ENCODE measurements at regions not wholly inside any gene's neighbourhood (a gene's known extent, or its start where the extent isn't known, plus 50 kb on each side); places are given as distances from the start of the nearest gene placed in this dataset.

GRCh38 chr3:155010416-155010815, 69.7 kb upstream of the MME start:
- ChIA-PET POLR2A (no interaction called here), CTCF (interaction anchor here (1.1 kb wide), 1 partner anchor 10 kb away, joined by 3 read pairs; no protein-coding TSS in a partner anchor)
- H3K27me3 Mint-ChIP-seq, result no peaks in the 10 kb centered on the region
- no peak for TF ChIP-seq CTCF (IDR thresholded peaks at IDR 0.05)
- ATAC-seq (no peak), DNase-seq (no peak)
- no peak overlapping the region for H3K4me3 Mint-ChIP-seq
- no peaks in the 10 kb centered on the region for H3K36me3 Mint-ChIP-seq (ENCODE audit: low read depth)
- H3K4me1 Mint-ChIP-seq (ENCODE audit: low read depth), result no peaks in the 10 kb centered on the region
- H3K27ac Mint-ChIP-seq, result no peak overlapping the region
- intact Hi-C loops (cut with micrococcal nuclease), result no loop called here
- no peaks in the 10 kb centered on the region for H3K9me3 Mint-ChIP-seq

DNA sequence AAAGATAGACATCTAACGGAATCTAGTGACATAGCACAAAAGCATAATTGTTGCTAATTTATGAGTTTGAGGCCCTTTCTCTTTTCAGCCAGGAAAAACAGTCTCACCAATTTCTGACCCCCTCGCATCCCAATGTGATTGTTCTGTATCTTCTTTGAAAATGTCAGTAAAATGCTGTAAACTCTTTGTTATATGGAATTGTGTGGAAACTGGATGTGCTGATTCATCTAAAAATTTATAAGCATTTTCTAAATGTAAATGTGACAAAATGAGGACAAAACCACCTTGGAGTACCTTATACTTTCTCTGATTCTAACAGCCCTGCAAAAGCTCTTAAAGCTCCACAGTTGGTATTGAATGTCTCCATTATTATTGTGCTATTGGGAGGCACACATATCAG, 70.9 kb upstream of the MME start:
- H3K27ac Mint-ChIP-seq, result no peak overlapping the region
- no peak overlapping the region for H3K4me3 Mint-ChIP-seq
- no peaks in the 10 kb centered on the region for H3K36me3 Mint-ChIP-seq (ENCODE audit: low read depth)
- no peaks in the 10 kb centered on the region for H3K9me3 Mint-ChIP-seq
- DNase-seq, result no peak
- no peak for TF ChIP-seq CTCF (IDR thresholded peaks at IDR 0.05)
- H3K4me1 Mint-ChIP-seq (ENCODE audit: low read depth), result no peaks in the 10 kb centered on the region
- POLR2A ChIA-PET, result no interaction called here
- H3K27me3 Mint-ChIP-seq, result no peaks in the 10 kb centered on the region
- no peak for ATAC-seq
- intact Hi-C loops (cut with micrococcal nuclease), result no loop called here
- CTCF ChIA-PET, result no interaction called here

GRCh38 chr3:155007729-155008128, 72.4 kb upstream of the MME start:
- Mint-ChIP-seq H3K9me3 (no peaks in the 10 kb centered on the region), H3K27ac (no peak overlapping the region), H3K27me3 (no peaks in the 10 kb centered on the region), H3K4me3 (no peak overlapping the region), H3K4me1 (ENCODE audit: low read depth) (no peaks in the 10 kb centered on the region), H3K36me3 (ENCODE audit: low read depth) (no peaks in the 10 kb centered on the region)
- no peak for TF ChIP-seq CTCF (IDR thresholded peaks at IDR 0.05)
- ATAC-seq, result no peak
- DNase-seq, result no peak
- intact Hi-C loops (cut with micrococcal nuclease), result no loop called here
- ChIA-PET POLR2A (no interaction called here), CTCF (no interaction called here)

- POLR2A ChIA-PET, result no interaction called here
- H3K9me3 Mint-ChIP-seq, result no peaks in the 10 kb centered on the region
- TF ChIP-seq CTCF (IDR thresholded peaks at IDR 0.05), result no peak
- intact Hi-C loops (cut with micrococcal nuclease), result no loop called here
- H3K4me3 Mint-ChIP-seq, result no peak overlapping the region
- no peak for ATAC-seq
- H3K4me1 Mint-ChIP-seq (ENCODE audit: low read depth), result no peaks in the 10 kb centered on the region
- no peak for DNase-seq
- no peaks in the 10 kb centered on the region for H3K27me3 Mint-ChIP-seq
- H3K27ac Mint-ChIP-seq, result no peak overlapping the region
- CTCF ChIA-PET, result no interaction called here
- no peaks in the 10 kb centered on the region for H3K36me3 Mint-ChIP-seq (ENCODE audit: low read depth)
These were observed 78.7 kb upstream of the MME start for GRCh38 chr3:155001289-155002010.

- no peaks in the 10 kb centered on the region for H3K36me3 Mint-ChIP-seq (ENCODE audit: low read depth)
- POLR2A ChIA-PET, result no interaction called here
- CTCF ChIA-PET, result no interaction called here
- no peak overlapping the region for H3K27ac Mint-ChIP-seq
- H3K9me3 Mint-ChIP-seq, result peaks cover 2% of the 10 kb centered on the region
- ATAC-seq (no peak), DNase-seq (no peak)
- no peaks in the 10 kb centered on the region for H3K27me3 Mint-ChIP-seq
- no peak overlapping the region for H3K4me3 Mint-ChIP-seq
- no peaks in the 10 kb centered on the region for H3K4me1 Mint-ChIP-seq (ENCODE audit: low read depth)
- intact Hi-C loops (cut with micrococcal nuclease), result no loop called here
- TF ChIP-seq CTCF (IDR thresholded peaks at IDR 0.05), result no peak
These were observed 87.5 kb upstream of the MME start for GRCh38 chr3:154992655-154993054.

Measured in activated CD8-positive, alpha-beta T cell treated with anti-CD3 and anti-CD28 coated beads for 36 hours (primary cell).